Peyer's patch (tissue), 4 donors: ENCODE measurements at regions not wholly inside any gene's neighbourhood (a gene's known extent, or its start where the extent isn't known, plus 50 kb on each side); places are given as distances from the start of the nearest gene placed in this dataset.

Experiments used
- DNase-seq, 3 donors: peaks; one replicate each; pipeline ENCODE4 v3.0.0-alpha.2; 2017 to 2019
- H3K27ac ChIP-seq, 4 donors: fragments of 200-600 bp; sonication (generic); one replicate each; pipeline ENCODE4 v1.5.1; 2016 to 2019
- H3K27me3 ChIP-seq, 2 donors: fragments of 200-600 bp; sonication (generic); one replicate each; pipeline ENCODE4 v1.5.1; 2019
- H3K36me3 ChIP-seq, 3 donors: fragments of 200-600 bp; sonication (generic); one replicate each; pipeline ENCODE4 v1.5.1; 2016 to 2019
- H3K4me1 ChIP-seq, 4 donors: fragments of 200-600 bp; sonication (generic); one replicate each; pipeline ENCODE4 v1.5.1; 2016 to 2019
- H3K4me3 ChIP-seq, 4 donors: fragments of 200-600 bp; sonication (generic); 1 replicate in 3 of 4; 2 replicates in 1 of 4; pipeline ENCODE4 v1.5.1; 2016 to 2019; ENCODE audit warnings: mild to moderate bottlenecking in 1 of 4
- H3K9me3 ChIP-seq, 4 donors: fragments of 200-600 bp; sonication (generic); one replicate each; pipeline ENCODE4 v1.5.1; 2016 to 2019; ENCODE audit warnings: mild to moderate bottlenecking in 1 of 4
- CTCF ChIP-seq, 6 experiments: fragments of 450-650 bp in 4 of 6; fragments of 200-600 bp in 2 of 6; sonication (generic) in 1 of 6; IDR thresholded peaks; one replicate each; pipeline ENCODE4 v1.5.1; 2017 to 2019; ENCODE audit warnings: antibody characterized with exemption in 6 of 6, mild to moderate bottlenecking in 3 of 6, moderate library complexity in 1 of 6
- POLR2A ChIP-seq, 2 donors: fragments of 450-650 bp; IDR thresholded peaks; one replicate each; pipeline ENCODE4 v1.5.1; 2017; ENCODE audit warnings: antibody characterized with exemption in 2 of 2, mild to moderate bottlenecking in 2 of 2, moderate library complexity in 2 of 2

GRCh38 chr5:71862087-71862486 lies 143.0 kb downstream of the CARTPT start:
- Histone ChIP-seq H3K27me3 (no peaks in the 10 kb centered on the region), H3K27ac (no peak overlapping the region), H3K9me3 (no peaks in the 10 kb centered on the region), H3K4me3 (no peak overlapping the region), H3K4me1 (no peaks in the 10 kb centered on the region), H3K36me3 (no peaks in the 10 kb centered on the region)
- TF ChIP-seq CTCF (IDR thresholded peaks at IDR 0.05): no peak
- TF ChIP-seq POLR2A (IDR thresholded peaks at IDR 0.05): no peak
- no peak for DNase-seq

GRCh38 chr5:71862507-71863060 lies 143.5 kb downstream of the CARTPT start:
- H3K27me3 ChIP-seq: no peaks in the 10 kb centered on the region
- no peak overlapping the region for H3K4me3 ChIP-seq
- H3K9me3 ChIP-seq: no peaks in the 10 kb centered on the region
- no peaks in the 10 kb centered on the region for H3K4me1 ChIP-seq
- H3K36me3 ChIP-seq: no peaks in the 10 kb centered on the region
- no peak overlapping the region for H3K27ac ChIP-seq
- no peak for DNase-seq
- TF ChIP-seq CTCF (IDR thresholded peaks at IDR 0.05): no peak
- no peak for TF ChIP-seq POLR2A (IDR thresholded peaks at IDR 0.05)

- no peak for DNase-seq
- H3K27ac ChIP-seq: no peak overlapping the region
- no peaks in the 10 kb centered on the region for H3K36me3 ChIP-seq
- no peaks in the 10 kb centered on the region for H3K4me1 ChIP-seq
- no peak overlapping the region for H3K4me3 ChIP-seq
- H3K9me3 ChIP-seq: no peaks in the 10 kb centered on the region
- no peaks in the 10 kb centered on the region for H3K27me3 ChIP-seq
- TF ChIP-seq CTCF (IDR thresholded peaks at IDR 0.05) (no peak), POLR2A (IDR thresholded peaks at IDR 0.05) (no peak)
Observed at GRCh38 chr5:71864730-71865601, 145.9 kb downstream of the CARTPT start.

- no peaks in the 10 kb centered on the region for H3K4me1 ChIP-seq
- H3K9me3 ChIP-seq: no peaks in the 10 kb centered on the region
- H3K4me3 ChIP-seq: no peak overlapping the region
- no peaks in the 10 kb centered on the region for H3K27me3 ChIP-seq
- no peak for DNase-seq
- TF ChIP-seq CTCF (IDR thresholded peaks at IDR 0.05) (no peak), POLR2A (IDR thresholded peaks at IDR 0.05) (no peak)
- no peaks in the 10 kb centered on the region for H3K36me3 ChIP-seq
- no peak overlapping the region for H3K27ac ChIP-seq
Observed at GRCh38 chr5:71865665-71866320, 146.7 kb downstream of the CARTPT start.

GRCh38 chr5:71872311-71872864 lies 153.3 kb downstream of the CARTPT start:
- H3K4me3 ChIP-seq: no peak overlapping the region
- H3K36me3 ChIP-seq: no peaks in the 10 kb centered on the region
- no peak for TF ChIP-seq CTCF (IDR thresholded peaks at IDR 0.05)
- TF ChIP-seq POLR2A (IDR thresholded peaks at IDR 0.05): no peak
- H3K27me3 ChIP-seq: no peaks in the 10 kb centered on the region
- H3K9me3 ChIP-seq: no peaks in the 10 kb centered on the region
- H3K27ac ChIP-seq: no peak overlapping the region
- DNase-seq: no peak
- no peaks in the 10 kb centered on the region for H3K4me1 ChIP-seq
